HG03460 (cell line): ENCODE measurements at regions not wholly inside any gene's neighbourhood (a gene's known extent, or its start where the extent isn't known, plus 50 kb on each side); places are given as distances from the start of the nearest gene placed in this dataset.
"Not testable (repeated sequence)": the region's sequence is repeated elsewhere in the genome, so short reads cannot be mapped to it uniquely, and the experiment has no call there.

Experiments used
- ATAC-seq: cut with Tn5 transposase; IDR thresholded peaks from one replicate; pipeline ENCODE4 v1.9.1; 2021; ENCODE audit not compliant: unreplicated experiment

- ATAC-seq = no peak
Observed at GRCh38 chr3:169029674-169030285, 633.7 kb downstream of the MECOM start.

- ATAC-seq = no peak
Observed at GRCh38 chr3:169028716-169029115, 634.8 kb downstream of the MECOM start.

DNA sequence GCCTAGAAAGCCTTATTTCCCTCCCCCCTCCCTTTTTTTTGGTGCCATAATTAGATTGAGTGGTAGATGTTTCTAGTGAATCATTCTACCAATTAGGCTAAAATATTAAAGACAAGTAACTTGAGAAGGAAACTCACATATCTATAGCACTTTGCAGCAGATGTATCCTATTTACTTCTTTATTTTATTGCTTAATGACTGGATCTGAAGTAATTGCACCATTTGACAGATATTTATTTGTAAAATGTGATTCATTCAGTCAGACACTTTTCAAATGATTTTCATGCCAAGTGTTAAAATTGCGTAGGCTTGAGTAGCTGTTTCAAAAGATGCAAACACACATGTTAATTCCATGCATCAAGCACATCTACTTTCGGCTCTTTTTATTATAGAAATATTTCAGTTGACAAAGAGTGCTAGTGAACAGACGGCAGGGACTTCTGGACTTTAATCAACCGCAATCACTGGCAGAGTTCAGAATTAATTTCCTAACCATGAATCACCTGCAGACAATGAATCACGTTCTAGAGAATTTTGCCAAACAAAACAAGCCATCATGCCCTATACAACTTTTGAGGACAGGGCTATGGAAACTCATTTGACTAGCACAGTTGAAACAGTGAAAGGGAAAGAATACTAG, 636.8 kb downstream of the MECOM start:
- no peak for ATAC-seq

DNA sequence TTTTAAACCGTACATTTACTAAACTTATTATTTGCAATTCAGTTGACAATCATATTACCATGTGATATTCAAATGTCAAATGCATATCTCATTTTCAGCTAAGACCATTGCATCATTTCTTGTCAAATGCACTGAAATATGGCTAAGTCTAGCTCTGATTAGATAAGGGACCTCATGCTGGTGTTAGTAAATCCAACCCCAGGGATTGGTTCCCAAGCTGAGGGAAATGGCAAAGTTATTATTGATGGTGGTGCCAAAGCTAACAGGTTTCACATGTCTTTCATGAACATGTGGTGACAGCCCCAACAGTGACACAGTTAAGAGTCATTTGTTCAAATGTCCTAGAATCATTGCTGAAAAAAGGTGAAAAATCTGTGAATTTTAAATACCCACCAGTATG, 641.1 kb downstream of the MECOM start:
- ATAC-seq = no peak

GRCh38 chr3:169020371-169020770, 643.1 kb downstream of the MECOM start:
- ATAC-seq = no peak

GRCh38 chr3:169009453-169009852, 654.1 kb downstream of the MECOM start:
- no peak for ATAC-seq

- ATAC-seq = no peak
Observed at GRCh38 chr3:169008776-169009358, 654.6 kb downstream of the MECOM start.

GRCh38 chr3:169007145-169007544, 656.4 kb downstream of the MECOM start:
- no peak for ATAC-seq

DNA sequence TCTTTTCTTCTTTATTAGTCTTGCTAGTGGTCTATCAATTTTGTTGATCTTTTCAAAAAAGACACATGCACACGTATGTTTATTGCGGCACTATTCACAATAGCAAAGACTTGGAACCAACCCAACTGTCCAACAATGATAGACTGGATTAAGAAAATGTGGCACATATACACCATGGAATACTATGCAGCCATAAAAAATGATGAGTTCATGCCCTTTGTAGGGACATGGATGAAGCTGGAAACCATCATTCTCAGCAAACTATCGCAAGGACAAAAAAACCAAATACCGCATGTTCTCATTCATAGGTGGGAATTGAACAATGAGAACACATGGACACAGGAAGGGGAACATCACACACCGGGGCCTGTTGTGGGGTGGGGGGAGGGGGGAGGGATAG, 657.1 kb downstream of the MECOM start:
- not testable (repeated sequence) for ATAC-seq

DNA sequence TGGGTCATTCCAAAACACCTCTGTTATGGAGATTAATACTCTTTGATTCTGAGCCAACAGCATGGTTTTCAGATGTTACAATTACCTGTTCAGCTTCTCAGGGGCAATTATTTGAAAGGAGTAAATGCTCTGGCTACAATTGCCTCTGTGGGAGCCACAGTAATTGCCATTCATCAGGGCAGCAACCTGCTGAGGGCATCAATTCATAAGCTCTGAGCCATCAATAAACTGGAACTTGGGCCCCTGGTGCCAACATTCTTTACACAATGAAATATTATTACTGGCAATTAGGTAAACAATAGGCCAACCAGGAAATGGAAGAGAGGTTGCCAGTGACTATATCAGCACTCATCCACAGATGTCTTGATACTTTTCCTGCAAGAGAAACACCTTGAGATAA, 660.8 kb downstream of the MECOM start:
- no peak for ATAC-seq

DNA sequence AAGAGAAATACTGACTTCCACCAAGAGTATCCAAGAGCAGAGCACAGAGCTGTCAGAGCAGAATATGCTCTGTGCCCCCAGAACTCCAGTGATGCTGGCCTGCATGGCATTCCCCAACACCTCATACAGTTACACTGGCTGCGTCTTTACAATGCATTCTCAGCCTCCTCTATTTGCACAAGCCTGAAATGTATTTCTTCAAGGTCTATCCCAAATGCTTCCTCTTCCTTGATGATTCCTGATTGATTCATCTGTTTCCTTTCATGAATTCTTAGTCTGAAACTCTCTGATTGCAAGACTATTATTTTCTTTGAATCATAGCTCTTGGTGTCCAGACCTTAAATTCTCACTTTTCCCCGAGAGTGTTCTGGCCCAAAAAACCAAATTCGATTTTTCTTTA, 664.7 kb downstream of the MECOM start:
- ATAC-seq = no peak

DNA sequence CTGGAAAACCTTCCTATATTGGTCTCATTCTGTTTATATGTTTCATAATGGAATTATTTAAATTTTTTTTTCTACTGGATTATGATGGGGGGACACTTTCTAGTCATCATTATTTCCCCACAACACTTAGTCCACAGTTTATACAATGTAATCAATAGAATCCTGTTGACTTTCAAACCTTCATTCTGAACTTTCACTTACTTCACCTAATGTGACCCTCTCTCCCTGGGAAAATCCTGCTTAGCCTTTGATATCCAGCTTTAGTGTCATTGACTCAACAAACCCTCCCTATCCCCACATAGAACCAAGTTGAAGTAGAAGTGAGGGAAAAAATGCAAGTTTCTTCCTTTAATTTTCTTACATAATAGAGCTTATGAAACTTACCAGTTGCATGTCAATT, 666.0 kb downstream of the MECOM start:
- ATAC-seq = no peak

DNA sequence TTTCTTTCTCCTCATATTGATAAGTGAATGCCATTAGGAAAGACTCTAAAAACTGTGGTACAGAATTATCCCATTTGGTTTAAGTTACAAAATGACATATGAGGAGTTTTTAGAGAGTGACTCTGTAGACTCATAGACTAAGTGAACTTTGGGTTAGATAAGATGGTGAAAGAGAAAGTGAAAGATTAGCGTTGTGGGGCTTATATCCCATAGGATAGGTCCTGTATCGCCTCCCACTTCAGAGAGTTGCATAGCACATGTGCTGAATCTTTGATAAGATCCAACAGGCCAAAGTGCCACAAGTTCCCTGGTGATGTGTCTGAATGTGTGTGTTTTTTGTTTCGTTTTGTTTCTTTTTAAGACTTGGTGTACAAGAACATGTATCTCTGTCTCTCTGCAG, 666.9 kb downstream of the MECOM start:
- ATAC-seq = no peak

GRCh38 chr3:168995129-168995528, 668.4 kb downstream of the MECOM start:
- ATAC-seq = no peak

DNA sequence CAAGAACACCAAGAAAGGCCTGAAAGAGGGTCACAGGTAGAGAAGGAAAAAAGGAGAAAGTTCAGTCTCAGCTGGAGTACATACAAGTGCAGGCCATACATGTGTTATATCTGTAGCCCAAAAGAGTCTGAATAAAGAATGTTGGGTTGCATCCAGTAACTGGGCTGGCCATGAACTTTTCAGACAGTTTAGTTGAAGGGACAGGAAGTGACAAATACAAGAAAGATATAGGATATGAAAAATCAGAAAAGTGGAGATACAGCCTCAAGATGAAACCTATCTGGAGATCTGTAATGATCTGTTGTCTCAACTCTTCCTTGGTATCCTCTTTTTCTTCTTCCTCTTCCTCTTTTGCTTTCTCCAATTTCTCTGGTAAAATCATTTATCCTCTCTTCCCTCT, 671.7 kb downstream of the MECOM start:
- no peak for ATAC-seq

- ATAC-seq = no peak
Observed at GRCh38 chr3:168990621-168991020, 672.9 kb downstream of the MECOM start.

- ATAC-seq = no peak
Observed at GRCh38 chr3:168990134-168990533, 673.4 kb downstream of the MECOM start.

GRCh38 chr3:168989396-168989795, 674.1 kb downstream of the MECOM start:
- no peak for ATAC-seq

GRCh38 chr3:168988853-168989252, 674.7 kb downstream of the MECOM start:
- no peak for ATAC-seq

DNA sequence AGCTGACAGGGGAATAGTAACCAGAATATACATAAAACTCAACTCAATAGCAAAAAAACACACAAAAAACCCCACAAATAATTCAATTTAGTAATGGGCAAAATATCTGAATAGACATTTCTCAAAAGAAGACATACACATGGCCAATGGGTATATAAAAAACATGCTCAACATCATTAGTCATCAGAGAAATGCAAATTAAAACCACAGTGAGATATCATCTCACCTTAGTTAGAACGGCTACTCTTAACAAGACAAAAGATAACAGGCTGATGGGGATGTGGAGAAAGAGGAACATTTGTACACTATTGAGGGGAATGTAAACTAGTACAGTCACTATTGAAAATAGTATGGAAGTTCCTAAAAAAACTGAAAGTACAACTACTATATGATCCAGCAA, 678.6 kb downstream of the MECOM start:
- no peak for ATAC-seq

- no peak for ATAC-seq
Observed at GRCh38 chr3:168983046-168983445, 680.5 kb downstream of the MECOM start.

- ATAC-seq = no peak
Observed at GRCh38 chr3:168981396-168981795, 682.1 kb downstream of the MECOM start.
